ENCODE measurements at regions not wholly inside any gene's neighbourhood (a gene's known extent, or its start where the extent isn't known, plus 50 kb on each side); places are given as distances from the start of the nearest gene placed in this dataset.

GRCh38 chr10:8577686-8578085, 523.2 kb downstream of the GATA3 start:
- no peak for DNase-seq

GRCh38 chr10:8581521-8582225, 527.2 kb downstream of the GATA3 start:
- DNase-seq = no peak

GRCh38 chr10:8583096-8583495, 528.6 kb downstream of the GATA3 start:
- DNase-seq = no peak

- DNase-seq = no peak
Observed at GRCh38 chr10:8584666-8585065, 530.2 kb downstream of the GATA3 start.

- DNase-seq = no peak
Observed at GRCh38 chr10:8586504-8586903, 532.0 kb downstream of the GATA3 start.

GRCh38 chr10:8588135-8588534, 533.6 kb downstream of the GATA3 start:
- no peak for DNase-seq

- DNase-seq = no peak
Observed at GRCh38 chr10:8590518-8590917, 536.0 kb downstream of the GATA3 start.

GRCh38 chr10:8591640-8592039, 537.2 kb downstream of the GATA3 start:
- no peak for DNase-seq

GRCh38 chr10:8594176-8594575, 539.7 kb downstream of the GATA3 start:
- DNase-seq = no peak

- DNase-seq = no peak
Observed at GRCh38 chr10:8594711-8595110, 540.2 kb downstream of the GATA3 start.

- no peak for DNase-seq
Observed at GRCh38 chr10:8595140-8595539, 540.7 kb downstream of the GATA3 start.

- peak; percentile 9 for DNase-seq
Observed at GRCh38 chr10:8596929-8597472, 542.5 kb downstream of the GATA3 start.

- DNase-seq = no peak
Observed at GRCh38 chr10:8600192-8600591, 545.7 kb downstream of the GATA3 start.

- DNase-seq = no peak
Observed at GRCh38 chr10:8602821-8603220, 548.3 kb downstream of the GATA3 start.

- DNase-seq = no peak
Observed at GRCh38 chr10:8614054-8614565, 559.6 kb downstream of the GATA3 start.

GRCh38 chr10:8615118-8615517, 560.6 kb downstream of the GATA3 start:
- DNase-seq = no peak

- DNase-seq = no peak
Observed at GRCh38 chr10:8616166-8616565, 561.7 kb downstream of the GATA3 start.

GRCh38 chr10:8617792-8618191, 563.3 kb downstream of the GATA3 start:
- DNase-seq = no peak

- no peak for DNase-seq
Observed at GRCh38 chr10:8618834-8619233, 564.3 kb downstream of the GATA3 start.

- no peak for DNase-seq
Observed at GRCh38 chr10:8628351-8628750, 573.9 kb downstream of the GATA3 start.

- no peak for DNase-seq
Observed at GRCh38 chr10:8633909-8634308, 579.4 kb downstream of the GATA3 start.

GRCh38 chr10:8636371-8636770, 581.9 kb downstream of the GATA3 start:
- DNase-seq = no peak

- no peak for DNase-seq
Observed at GRCh38 chr10:8637640-8638039, 583.2 kb downstream of the GATA3 start.

GRCh38 chr10:8638088-8638672, 583.7 kb downstream of the GATA3 start:
- DNase-seq = no peak
